Smooth muscle cell (in vitro differentiated cells): ENCODE measurements at regions not wholly inside any gene's neighbourhood (a gene's known extent, or its start where the extent isn't known, plus 50 kb on each side); places are given as distances from the start of the nearest gene placed in this dataset.

ENCODE experiments used
- DNase-seq: peaks from one replicate; lab custom pipeline; 2025; ENCODE audit not compliant: unreplicated experiment; lab: John Stamatoyannopoulos, UW
- H2AFZ ChIP-seq: fragments of 200-600 bp; sonication (generic); 2 replicates; pipeline ENCODE4 v1.6.0; 2016; ENCODE audit warnings: antibody characterized with exemption, low read depth, mild to moderate bottlenecking
- H3F3A ChIP-seq: fragments of 200-600 bp; sonication (generic); 2 replicates; pipeline ENCODE4 v1.6.0; 2017; ENCODE audit warnings: antibody characterized with exemption, low read depth
- H3K27ac ChIP-seq: fragments of 200-600 bp; sonication (generic); 2 replicates; pipeline ENCODE4 v1.5.1; 2016; ENCODE audit warnings: low read depth, mild to moderate bottlenecking
- H3K27me3 ChIP-seq: fragments of 200-600 bp; sonication (generic); 2 replicates; pipeline ENCODE4 v1.6.1; 2016; ENCODE audit warnings: low read depth, mild to moderate bottlenecking
- H3K36me3 ChIP-seq: fragments of 200-600 bp; sonication (generic); 2 replicates; pipeline ENCODE4 v1.5.1; 2016; ENCODE audit warnings: low read depth
- H3K4me1 ChIP-seq: fragments of 200-600 bp; sonication (generic); 2 replicates; pipeline ENCODE4 v1.5.1; 2016; ENCODE audit warnings: low read depth
- H3K4me2 ChIP-seq: fragments of 200-600 bp; sonication (generic); 2 replicates; pipeline ENCODE4 v1.6.0; 2016; ENCODE audit warnings: mild to moderate bottlenecking
- H3K4me3 ChIP-seq: fragments of 200-600 bp; sonication (generic); 2 replicates; pipeline ENCODE4 v1.5.1; 2016; ENCODE audit warnings: mild to moderate bottlenecking
- H3K79me2 ChIP-seq: fragments of 200-600 bp; sonication (generic); 2 replicates; pipeline ENCODE4 v1.6.0; 2016; ENCODE audit warnings: low read depth, mild to moderate bottlenecking
- H3K9ac ChIP-seq: fragments of 200-600 bp; sonication (generic); 2 replicates; pipeline ENCODE4 v1.6.0; 2016; ENCODE audit warnings: low read depth
- H3K9me3 ChIP-seq: fragments of 200-600 bp; sonication (generic); replicated peaks from 2 replicates; pipeline ENCODE4 v1.5.1; 2016; ENCODE audit warnings: low read depth
- H4K20me1 ChIP-seq: fragments of 200-600 bp; sonication (generic); 2 replicates; pipeline ENCODE4 v1.6.0; 2016; ENCODE audit warnings: low read depth
- WGBS: methylation state at CpG from one replicate; pipeline ENCODE4 v1.1.7; 2016; ENCODE audit warnings: low lambda C conversion rate; 5-methylcytosine and 5-hydroxymethylcytosine counted together
- TF ChIP-seq, protein P1 (sequence below): fragments of 200-600 bp; sonication (generic); IDR thresholded peaks from 2 replicates; pipeline ENCODE4 v1.5.1; 2017; ENCODE audit warnings: borderline replicate concordance, mild to moderate bottlenecking, antibody characterized with exemption; ENCODE audit not compliant: insufficient read depth, poor library complexity, severe bottlenecking

DNA sequence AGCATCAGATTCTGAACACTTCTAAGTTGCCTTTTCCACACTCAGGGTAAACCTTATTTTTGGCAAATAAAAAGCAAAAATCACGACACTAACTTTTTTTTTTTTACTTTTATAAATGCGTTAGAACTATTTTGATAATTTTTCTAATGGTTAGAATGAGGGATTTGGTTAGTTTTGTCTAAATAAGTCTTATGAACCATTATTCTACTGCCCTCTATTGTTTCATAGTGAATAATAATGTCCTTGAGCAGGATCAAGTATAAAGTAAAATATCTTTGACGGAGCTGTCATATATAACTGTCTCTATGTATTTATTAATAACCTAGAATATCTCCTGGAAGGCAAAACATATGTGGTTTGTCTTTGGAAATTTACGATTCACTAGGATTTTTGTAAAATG, 631.8 kb downstream of the GABRG2 start:
- Histone ChIP-seq H3K4me3 (no peak overlapping the region), H3K36me3 (no peaks in the 10 kb centered on the region), H3K4me1 (no peaks in the 10 kb centered on the region), H3K27me3 (no peaks in the 10 kb centered on the region), H3K9ac (no peak overlapping the region), H3K4me2 (no peak overlapping the region), H2AFZ (no peak overlapping the region), H3K9me3 (peaks cover 4% of the 10 kb centered on the region), H4K20me1 (no peaks in the 10 kb centered on the region), H3F3A (no peaks in the 10 kb centered on the region), H3K27ac (no peak overlapping the region), H3K79me2 (no peaks in the 10 kb centered on the region)
- WGBS = 81% methylated on average over 4 of the region's 4 CpGs
- DNase-seq = no peak
- TF ChIP-seq, protein P1, sequence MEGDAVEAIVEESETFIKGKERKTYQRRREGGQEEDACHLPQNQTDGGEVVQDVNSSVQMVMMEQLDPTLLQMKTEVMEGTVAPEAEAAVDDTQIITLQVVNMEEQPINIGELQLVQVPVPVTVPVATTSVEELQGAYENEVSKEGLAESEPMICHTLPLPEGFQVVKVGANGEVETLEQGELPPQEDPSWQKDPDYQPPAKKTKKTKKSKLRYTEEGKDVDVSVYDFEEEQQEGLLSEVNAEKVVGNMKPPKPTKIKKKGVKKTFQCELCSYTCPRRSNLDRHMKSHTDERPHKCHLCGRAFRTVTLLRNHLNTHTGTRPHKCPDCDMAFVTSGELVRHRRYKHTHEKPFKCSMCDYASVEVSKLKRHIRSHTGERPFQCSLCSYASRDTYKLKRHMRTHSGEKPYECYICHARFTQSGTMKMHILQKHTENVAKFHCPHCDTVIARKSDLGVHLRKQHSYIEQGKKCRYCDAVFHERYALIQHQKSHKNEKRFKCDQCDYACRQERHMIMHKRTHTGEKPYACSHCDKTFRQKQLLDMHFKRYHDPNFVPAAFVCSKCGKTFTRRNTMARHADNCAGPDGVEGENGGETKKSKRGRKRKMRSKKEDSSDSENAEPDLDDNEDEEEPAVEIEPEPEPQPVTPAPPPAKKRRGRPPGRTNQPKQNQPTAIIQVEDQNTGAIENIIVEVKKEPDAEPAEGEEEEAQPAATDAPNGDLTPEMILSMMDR = no peak

- Histone ChIP-seq H4K20me1 (no peaks in the 10 kb centered on the region), H3K9me3 (no peaks in the 10 kb centered on the region), H3K79me2 (no peaks in the 10 kb centered on the region), H3K27me3 (no peaks in the 10 kb centered on the region), H3K4me1 (no peaks in the 10 kb centered on the region), H3K36me3 (no peaks in the 10 kb centered on the region), H3K9ac (no peak overlapping the region), H3K4me3 (no peak overlapping the region), H3K27ac (no peak overlapping the region), H3F3A (no peaks in the 10 kb centered on the region), H3K4me2 (no peak overlapping the region), H2AFZ (no peak overlapping the region)
- DNase-seq = no peak
- TF ChIP-seq, protein P1 = no peak
- 74% methylated on average over 2 of the region's 2 CpGs for WGBS
These were observed 636.3 kb downstream of the GABRG2 start for GRCh38 chr5:162703914-162704313.

DNA sequence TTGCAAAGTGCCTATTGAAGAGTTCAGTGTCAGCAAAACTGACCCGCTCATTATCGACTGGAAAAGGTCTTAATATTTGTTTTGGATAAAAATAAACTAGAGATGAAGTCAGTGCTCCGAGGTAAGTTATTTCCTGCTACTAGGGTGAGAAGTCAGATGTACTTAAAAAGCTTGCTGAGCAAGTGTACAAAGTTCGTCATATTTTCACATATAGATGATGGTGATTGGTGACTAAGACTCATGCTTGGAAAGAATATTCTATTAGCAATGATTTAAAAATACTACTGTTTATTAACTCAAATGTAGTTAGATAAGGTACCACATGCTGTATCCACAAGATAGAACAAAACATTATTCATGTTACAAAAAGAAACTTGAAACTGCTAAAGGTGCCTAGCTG, 643.7 kb downstream of the GABRG2 start:
- DNase-seq = no peak
- H3K27ac ChIP-seq = no peak overlapping the region
- H3K27me3 ChIP-seq = no peaks in the 10 kb centered on the region
- H3K4me1 ChIP-seq = no peaks in the 10 kb centered on the region
- H3K9ac ChIP-seq = no peak overlapping the region
- H3K9me3 ChIP-seq = no peaks in the 10 kb centered on the region
- H3F3A ChIP-seq = no peaks in the 10 kb centered on the region
- no peak overlapping the region for H3K4me2 ChIP-seq
- no peaks in the 10 kb centered on the region for H3K79me2 ChIP-seq
- 85% methylated on average over 4 of the region's 4 CpGs for WGBS
- H3K4me3 ChIP-seq = no peak overlapping the region
- TF ChIP-seq, protein P1 = no peak
- no peak overlapping the region for H2AFZ ChIP-seq
- H4K20me1 ChIP-seq = no peaks in the 10 kb centered on the region
- no peaks in the 10 kb centered on the region for H3K36me3 ChIP-seq

GRCh38 chr5:162719720-162720119, 652.1 kb downstream of the GABRG2 start:
- Histone ChIP-seq H3K27me3 (no peaks in the 10 kb centered on the region), H3F3A (no peaks in the 10 kb centered on the region), H3K36me3 (no peaks in the 10 kb centered on the region), H3K9ac (no peak overlapping the region), H3K4me3 (no peak overlapping the region), H3K79me2 (no peaks in the 10 kb centered on the region), H3K4me2 (no peak overlapping the region), H2AFZ (no peak overlapping the region), H3K4me1 (no peaks in the 10 kb centered on the region), H4K20me1 (no peaks in the 10 kb centered on the region), H3K9me3 (peaks cover 4% of the 10 kb centered on the region), H3K27ac (no peak overlapping the region)
- TF ChIP-seq, protein P1 = no peak
- DNase-seq = no peak
